Brain microvascular endothelial cell (primary cell): ENCODE measurements at regions not wholly inside any gene's neighbourhood (a gene's known extent, or its start where the extent isn't known, plus 50 kb on each side); places are given as distances from the start of the nearest gene placed in this dataset.

Experiments
- DNase-seq: peaks from one replicate; pipeline ENCODE4 v3.0.0-alpha.2; 2020
- H3K27ac ChIP-seq: fragments of 250-450 bp; sonication (Bioruptor Pico); 2 replicates; pipeline ENCODE4 v1.5.1; 2020; ENCODE audit warnings: mild to moderate bottlenecking, moderate library complexity
- H3K27me3 ChIP-seq: fragments of 250-450 bp; sonication (Bioruptor Pico); replicated peaks from 2 replicates; pipeline ENCODE4 v1.5.1; 2020; ENCODE audit warnings: mild to moderate bottlenecking
- H3K36me3 ChIP-seq: fragments of 250-450 bp; sonication (Bioruptor Pico); replicated peaks from 2 replicates; pipeline ENCODE4 v1.5.1; 2020; ENCODE audit warnings: mild to moderate bottlenecking
- H3K4me3 ChIP-seq: 2 replicates; pipeline ENCODE4 v1.5.1; 2011; ENCODE audit warnings: low read depth, mild to moderate bottlenecking, control low read depth, low read length, moderate library complexity
- in situ Hi-C: cut with HindIII; loops from 2 replicates; pipeline ENCODE4 v1.10.0; 2017; ENCODE audit warnings: low sequenced_read_pairs, low pct_ligation_motif_present
- TF ChIP-seq, protein P1 (sequence below): IDR thresholded peaks from 2 replicates; pipeline ENCODE4 v1.5.1; 2011; ENCODE audit warnings: low read depth, mild to moderate bottlenecking, moderate library complexity, low read length, control low read depth, inconsistent platforms; ENCODE audit errors: missing control alignments

DNA sequence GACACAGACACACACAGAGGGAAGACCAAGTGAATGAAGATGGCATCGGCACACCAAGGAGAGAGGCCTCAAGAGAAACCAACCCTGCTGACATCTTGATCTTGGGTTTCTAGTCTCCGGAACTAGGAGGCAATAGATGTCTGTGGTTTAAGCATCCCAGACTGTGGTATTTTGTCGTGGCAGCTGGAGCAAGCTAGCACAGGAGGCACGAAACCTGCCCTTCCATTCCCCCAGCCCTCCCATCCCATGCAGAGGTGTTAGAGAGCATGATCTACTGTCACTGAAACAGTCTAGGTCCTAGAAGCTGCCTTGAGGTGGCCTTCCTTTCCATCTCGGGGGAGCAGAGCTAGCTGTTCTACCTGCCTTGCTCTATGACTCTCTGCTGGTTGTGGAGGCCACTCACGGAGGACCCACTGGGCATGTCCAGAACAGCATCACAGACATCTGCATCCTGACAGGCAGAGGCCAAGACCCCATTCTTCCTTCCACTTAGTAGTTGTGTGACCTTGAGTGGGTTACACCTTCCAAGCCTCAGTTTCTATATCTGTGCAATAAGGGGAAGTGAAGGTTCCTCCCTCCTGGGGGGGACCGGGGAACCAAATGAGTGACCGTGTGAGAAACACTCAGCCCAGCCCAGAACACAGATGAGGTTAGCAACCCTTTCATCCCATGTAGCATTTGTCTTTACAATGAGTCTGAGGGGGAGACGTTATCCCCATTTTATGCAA, 134.3 kb upstream of the BOD1 start:
- Histone ChIP-seq H3K4me3 (no peak overlapping the region), H3K36me3 (no peaks in the 10 kb centered on the region), H3K27me3 (no peaks in the 10 kb centered on the region), H3K27ac (no peak overlapping the region)
- TF ChIP-seq, protein P1, sequence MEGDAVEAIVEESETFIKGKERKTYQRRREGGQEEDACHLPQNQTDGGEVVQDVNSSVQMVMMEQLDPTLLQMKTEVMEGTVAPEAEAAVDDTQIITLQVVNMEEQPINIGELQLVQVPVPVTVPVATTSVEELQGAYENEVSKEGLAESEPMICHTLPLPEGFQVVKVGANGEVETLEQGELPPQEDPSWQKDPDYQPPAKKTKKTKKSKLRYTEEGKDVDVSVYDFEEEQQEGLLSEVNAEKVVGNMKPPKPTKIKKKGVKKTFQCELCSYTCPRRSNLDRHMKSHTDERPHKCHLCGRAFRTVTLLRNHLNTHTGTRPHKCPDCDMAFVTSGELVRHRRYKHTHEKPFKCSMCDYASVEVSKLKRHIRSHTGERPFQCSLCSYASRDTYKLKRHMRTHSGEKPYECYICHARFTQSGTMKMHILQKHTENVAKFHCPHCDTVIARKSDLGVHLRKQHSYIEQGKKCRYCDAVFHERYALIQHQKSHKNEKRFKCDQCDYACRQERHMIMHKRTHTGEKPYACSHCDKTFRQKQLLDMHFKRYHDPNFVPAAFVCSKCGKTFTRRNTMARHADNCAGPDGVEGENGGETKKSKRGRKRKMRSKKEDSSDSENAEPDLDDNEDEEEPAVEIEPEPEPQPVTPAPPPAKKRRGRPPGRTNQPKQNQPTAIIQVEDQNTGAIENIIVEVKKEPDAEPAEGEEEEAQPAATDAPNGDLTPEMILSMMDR: no peak
- in situ Hi-C loops: no loop called here
- no peak for DNase-seq

DNA sequence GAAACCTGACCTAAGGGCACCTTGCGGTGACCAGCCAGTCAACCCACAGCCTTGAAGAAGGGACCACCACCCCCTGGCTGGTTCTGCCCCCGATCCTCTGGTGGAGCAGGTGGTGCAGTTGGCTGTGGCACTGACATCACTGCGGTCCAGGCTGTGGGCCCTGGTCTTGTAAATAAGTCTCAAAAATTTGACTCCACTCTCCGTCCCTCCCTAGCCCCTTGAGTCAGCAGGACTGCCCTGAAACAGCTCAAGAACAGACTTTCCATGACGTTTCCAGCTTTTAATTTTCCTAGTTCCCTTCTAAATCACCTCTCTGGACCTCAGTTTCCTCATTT, 134.8 kb upstream of the BOD1 start:
- H3K27me3 ChIP-seq: no peaks in the 10 kb centered on the region
- no peak overlapping the region for H3K4me3 ChIP-seq
- no peaks in the 10 kb centered on the region for H3K36me3 ChIP-seq
- DNase-seq: no peak
- in situ Hi-C loops: no loop called here
- no peak overlapping the region for H3K27ac ChIP-seq
- TF ChIP-seq, protein P1: no peak

DNA sequence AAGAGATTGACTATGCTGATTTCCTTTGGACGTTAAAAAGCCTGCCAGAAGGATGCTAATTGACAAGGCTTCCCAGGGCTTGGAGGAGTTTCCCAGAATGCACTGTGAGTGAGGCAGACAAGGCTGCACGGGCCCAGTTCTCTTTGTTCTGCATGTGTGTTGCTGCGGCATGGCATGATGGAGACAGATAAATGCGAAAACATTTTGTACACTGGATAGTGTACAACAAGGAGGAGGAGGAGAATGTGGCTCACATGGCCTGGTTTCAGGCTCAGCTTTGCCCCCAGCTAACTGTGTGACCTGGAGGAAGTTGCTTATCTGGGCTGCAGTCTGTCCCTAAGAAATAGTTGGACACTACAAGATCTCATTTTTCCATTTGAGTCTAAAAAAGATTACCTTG, 135.5 kb upstream of the CPEB4 start:
- no peaks in the 10 kb centered on the region for H3K36me3 ChIP-seq
- DNase-seq: no peak
- H3K27ac ChIP-seq: no peak overlapping the region
- H3K27me3 ChIP-seq: no peaks in the 10 kb centered on the region
- TF ChIP-seq, protein P1: no peak
- H3K4me3 ChIP-seq: no peak overlapping the region
- in situ Hi-C loops: no loop called here

DNA sequence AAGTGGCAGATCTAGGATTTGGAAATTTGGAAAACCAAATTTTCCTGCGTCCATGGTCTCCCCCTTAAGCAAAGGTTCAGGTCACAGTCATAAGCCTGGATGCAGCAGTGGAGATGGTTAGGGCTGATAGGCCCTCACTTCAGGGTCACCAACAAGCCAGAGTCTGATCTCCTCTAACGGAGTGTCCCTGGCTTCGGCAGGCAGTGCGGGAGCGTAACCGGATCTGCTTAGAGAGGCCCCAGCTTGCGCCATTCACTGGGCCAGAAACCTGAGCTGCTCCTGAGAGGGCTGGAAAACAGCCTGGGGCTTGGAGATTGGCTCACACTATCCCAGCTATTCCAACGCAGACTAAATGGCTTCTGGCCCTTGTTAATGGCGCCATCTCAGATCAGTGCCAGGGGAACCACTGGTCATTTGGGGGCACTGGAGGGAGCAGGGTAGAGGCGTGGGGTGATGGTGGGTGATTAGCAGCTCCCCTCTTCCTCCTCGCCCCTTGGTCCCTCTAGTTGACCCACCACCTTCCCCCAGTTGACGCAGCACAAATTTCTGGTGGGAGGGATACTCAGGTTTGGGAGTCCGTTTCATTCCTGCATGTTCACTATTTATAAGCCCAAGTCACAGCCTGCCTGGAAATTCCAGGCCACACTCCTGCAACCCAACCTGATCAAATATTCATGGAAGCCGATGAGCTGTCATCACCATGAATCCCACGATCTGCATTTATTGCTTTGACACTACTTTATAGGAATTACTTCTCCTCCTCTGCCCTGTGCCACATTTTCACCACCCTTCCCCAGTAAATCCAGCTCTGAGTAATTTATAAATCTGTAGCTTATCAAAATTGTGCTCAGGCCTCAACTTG, 134.6 kb upstream of the CPEB4 start:
- Histone ChIP-seq H3K27me3 (no peaks in the 10 kb centered on the region), H3K36me3 (no peaks in the 10 kb centered on the region), H3K4me3 (no peak overlapping the region), H3K27ac (no peak overlapping the region)
- DNase-seq: no peak
- TF ChIP-seq, protein P1: no peak
- in situ Hi-C loops: no loop called here

DNA sequence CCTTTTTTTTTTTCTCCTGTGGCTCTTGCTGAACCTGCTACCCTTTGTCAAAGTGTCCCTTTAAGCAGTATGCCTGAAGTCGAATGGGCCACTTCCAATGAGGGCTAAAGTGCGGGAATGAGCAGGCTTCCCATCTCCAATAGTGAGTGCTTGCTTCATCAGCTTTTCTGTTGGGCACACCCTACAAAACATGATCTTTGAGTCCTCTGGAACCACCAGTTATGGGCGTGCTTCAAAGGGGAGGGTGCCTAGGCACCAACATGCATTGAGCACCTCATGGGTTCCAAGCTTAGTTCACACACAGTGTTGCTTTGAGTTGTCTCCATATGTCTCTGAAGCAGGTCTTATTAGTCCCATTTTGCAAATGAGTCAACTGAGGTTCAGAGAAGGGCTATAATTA, 132.8 kb upstream of the CPEB4 start:
- Histone ChIP-seq H3K4me3 (no peak overlapping the region), H3K27me3 (no peaks in the 10 kb centered on the region), H3K27ac (no peak overlapping the region), H3K36me3 (no peaks in the 10 kb centered on the region)
- DNase-seq: no peak
- in situ Hi-C loops: no loop called here
- TF ChIP-seq, protein P1: no peak
